Brain microvascular endothelial cell (primary cell): ENCODE measurements at regions not wholly inside any gene's neighbourhood (a gene's known extent, or its start where the extent isn't known, plus 50 kb on each side); places are given as distances from the start of the nearest gene placed in this dataset.

Source experiments
- DNase-seq: peaks from one replicate; pipeline ENCODE4 v3.0.0-alpha.2; 2020
- H3K27ac ChIP-seq: fragments of 250-450 bp; sonication (Bioruptor Pico); 2 replicates; pipeline ENCODE4 v1.5.1; 2020; ENCODE audit warnings: mild to moderate bottlenecking, moderate library complexity
- H3K27me3 ChIP-seq: fragments of 250-450 bp; sonication (Bioruptor Pico); replicated peaks from 2 replicates; pipeline ENCODE4 v1.5.1; 2020; ENCODE audit warnings: mild to moderate bottlenecking
- H3K36me3 ChIP-seq: fragments of 250-450 bp; sonication (Bioruptor Pico); replicated peaks from 2 replicates; pipeline ENCODE4 v1.5.1; 2020; ENCODE audit warnings: mild to moderate bottlenecking
- H3K4me3 ChIP-seq: 2 replicates; pipeline ENCODE4 v1.5.1; 2011; ENCODE audit warnings: low read depth, mild to moderate bottlenecking, control low read depth, low read length, moderate library complexity
- CTCF ChIP-seq: IDR thresholded peaks from 2 replicates; pipeline ENCODE4 v1.5.1; 2011; ENCODE audit warnings: low read depth, mild to moderate bottlenecking, moderate library complexity, low read length, control low read depth, inconsistent platforms; ENCODE audit errors: missing control alignments
- in situ Hi-C: cut with HindIII; loops from 2 replicates; pipeline ENCODE4 v1.10.0; 2017; ENCODE audit warnings: low sequenced_read_pairs, low pct_ligation_motif_present

DNA sequence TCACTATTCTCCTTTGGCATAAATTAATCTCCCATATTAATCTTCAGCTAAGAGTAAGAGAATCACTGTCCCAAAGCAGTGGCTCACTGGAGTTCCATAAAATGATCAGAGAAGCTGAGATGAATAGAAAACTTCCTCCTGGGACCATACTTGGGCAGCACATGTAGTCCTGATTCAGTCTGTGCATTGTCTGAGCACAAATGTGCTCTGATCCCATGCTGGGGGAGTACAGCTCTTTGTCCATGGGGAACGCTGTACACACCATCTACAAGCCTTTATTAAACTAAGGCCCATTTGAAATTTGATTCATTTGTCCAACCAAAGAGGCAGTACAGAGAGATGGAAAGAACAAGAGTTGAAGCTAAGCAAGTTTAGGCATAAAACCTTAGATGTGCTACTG lies 147.4 kb upstream of the PGR start:
- in situ Hi-C loops = no loop called here
- DNase-seq = no peak
- TF ChIP-seq CTCF = no peak

GRCh38 chr11:101269990-101270660 lies 140.5 kb upstream of the PGR start:
- H3K36me3 ChIP-seq = no peaks in the 10 kb centered on the region
- no peak overlapping the region for H3K4me3 ChIP-seq
- H3K27me3 ChIP-seq = no peaks in the 10 kb centered on the region
- in situ Hi-C loops = no loop called here
- no peak for DNase-seq
- H3K27ac ChIP-seq = no peak overlapping the region
- TF ChIP-seq CTCF = no peak

More for the DNA sequence above, 147.4 kb upstream of the PGR start:
- no peaks in the 10 kb centered on the region for H3K27me3 ChIP-seq
- no peak overlapping the region for H3K4me3 ChIP-seq
- H3K36me3 ChIP-seq = no peaks in the 10 kb centered on the region
- H3K27ac ChIP-seq = no peak overlapping the region

- DNase-seq = no peak
- Histone ChIP-seq H3K4me3 (no peak overlapping the region), H3K27me3 (no peaks in the 10 kb centered on the region), H3K36me3 (no peaks in the 10 kb centered on the region), H3K27ac (no peak overlapping the region)
- TF ChIP-seq CTCF = no peak
- in situ Hi-C loops = no loop called here
Observed at GRCh38 chr11:101269390-101269789, 139.8 kb upstream of the PGR start.

GRCh38 chr11:101267654-101268053 lies 138.0 kb upstream of the PGR start:
- no peak for TF ChIP-seq CTCF

GRCh38 chr11:101264306-101264705 lies 134.7 kb upstream of the PGR start:
- Histone ChIP-seq H3K36me3 (no peaks in the 10 kb centered on the region), H3K27me3 (no peaks in the 10 kb centered on the region), H3K4me3 (no peak overlapping the region), H3K27ac (no peak overlapping the region)
- DNase-seq = no peak
- no peak for TF ChIP-seq CTCF
- in situ Hi-C loops = no loop called here

More at GRCh38 chr11:101267654-101268053, 138.0 kb upstream of the PGR start:
- Histone ChIP-seq H3K4me3 (no peak overlapping the region), H3K27ac (no peak overlapping the region), H3K27me3 (no peaks in the 10 kb centered on the region), H3K36me3 (no peaks in the 10 kb centered on the region)
- DNase-seq = no peak
- in situ Hi-C loops = no loop called here

- no peaks in the 10 kb centered on the region for H3K36me3 ChIP-seq
- no peak overlapping the region for H3K27ac ChIP-seq
- H3K27me3 ChIP-seq = no peaks in the 10 kb centered on the region
- in situ Hi-C loops = no loop called here
- DNase-seq = no peak
- no peak for TF ChIP-seq CTCF
- H3K4me3 ChIP-seq = no peak overlapping the region
Observed at GRCh38 chr11:101262995-101263394, 133.4 kb upstream of the PGR start.
